Vagina (tissue), 2 donors: ENCODE measurements at regions not wholly inside any gene's neighbourhood (a gene's known extent, or its start where the extent isn't known, plus 50 kb on each side); places are given as distances from the start of the nearest gene placed in this dataset.

Experiments
- DNase-seq, 2 donors: peaks; one replicate each; pipeline ENCODE4 v3.0.0-alpha.2; 2017; ENCODE audit errors: extremely low spot score in 2 of 2
- H3K27ac ChIP-seq: fragments of 200-600 bp; sonication (generic); one replicate; pipeline ENCODE4 v1.5.1; 2019
- H3K27me3 ChIP-seq: fragments of 200-600 bp; sonication (generic); one replicate; pipeline ENCODE4 v1.5.1; 2019
- H3K36me3 ChIP-seq, 2 donors: fragments of 200-600 bp; sonication (generic); one replicate each; pipeline ENCODE4 v1.5.1; 2017 to 2019
- H3K4me1 ChIP-seq: fragments of 200-600 bp; sonication (generic); one replicate; pipeline ENCODE4 v1.5.1; 2019
- H3K4me3 ChIP-seq, 2 donors: fragments of 200-600 bp; sonication (generic); 1 replicate in 1 of 2; 2 replicates in 1 of 2; pipeline ENCODE4 v1.5.1; 2016 to 2019
- H3K9me3 ChIP-seq: fragments of 200-600 bp; sonication (generic); one replicate; pipeline ENCODE4 v1.5.1; 2019
- CTCF ChIP-seq, 3 experiments: fragments of 450-650 bp in 2 of 3; fragments of 200-600 bp in 1 of 3; sonication (generic) in 1 of 3; IDR thresholded peaks; one replicate each; pipeline ENCODE4 v1.5.1; 2017 to 2019; ENCODE audit warnings: antibody characterized with exemption in 3 of 3, mild to moderate bottlenecking in 2 of 3, moderate library complexity in 2 of 3
- POLR2A ChIP-seq, 2 donors: fragments of 450-650 bp; IDR thresholded peaks; one replicate each; pipeline ENCODE4 v1.6.1; 2017; ENCODE audit warnings: antibody characterized with exemption in 2 of 2, mild to moderate bottlenecking in 2 of 2, moderate library complexity in 2 of 2
- POLR2AphosphoS5 ChIP-seq, 2 donors: sonication (generic); formaldehyde crosslinking; IDR thresholded peaks; one replicate each; pipeline ENCODE4 v1.9.0; 2017; ENCODE audit warnings: antibody characterized with exemption in 2 of 2, mild to moderate bottlenecking in 2 of 2, low read depth in 1 of 2; ENCODE audit not compliant: insufficient read depth in 1 of 2
- intact Hi-C: fragments of 100-400 bp; cut with DNase I; formaldehyde crosslinking; loops from one replicate; pipeline ENCODE4 v1.15.1; 2023

GRCh38 chr12:113742801-113743200, 223.3 kb downstream of the RBM19 start:
- H3K27me3 ChIP-seq = no peaks in the 10 kb centered on the region
- no peak overlapping the region for H3K27ac ChIP-seq
- DNase-seq = no peak
- H3K4me1 ChIP-seq = no peaks in the 10 kb centered on the region
- TF ChIP-seq CTCF (IDR thresholded peaks at IDR 0.05) (peak in 1 of 3 experiments; percentile 1), POLR2AphosphoS5 (IDR thresholded peaks at IDR 0.05; ENCODE audit: insufficient read depth in 1 of 2, low read depth in 1 of 2) (no peak)
- intact Hi-C loops = no loop called here
- no peaks in the 10 kb centered on the region for H3K9me3 ChIP-seq
- no peaks in the 10 kb centered on the region for H3K36me3 ChIP-seq
- H3K4me3 ChIP-seq = no peak overlapping the region

GRCh38 chr12:113740699-113741098, 225.4 kb downstream of the RBM19 start:
- DNase-seq = no peak
- Histone ChIP-seq H3K4me3 (no peak overlapping the region), H3K27me3 (no peaks in the 10 kb centered on the region), H3K9me3 (no peaks in the 10 kb centered on the region), H3K36me3 (no peaks in the 10 kb centered on the region), H3K27ac (no peak overlapping the region), H3K4me1 (no peaks in the 10 kb centered on the region)
- intact Hi-C loops = no loop called here
- TF ChIP-seq POLR2A (IDR thresholded peaks at IDR 0.05) (no peak), CTCF (IDR thresholded peaks at IDR 0.05) (no peak)

- no peaks in the 10 kb centered on the region for H3K36me3 ChIP-seq
- no peak overlapping the region for H3K27ac ChIP-seq
- no peak for DNase-seq
- intact Hi-C loops = no loop called here
- no peak for TF ChIP-seq POLR2AphosphoS5 (IDR thresholded peaks at IDR 0.05; ENCODE audit: insufficient read depth in 1 of 2, low read depth in 1 of 2)
- no peak for TF ChIP-seq POLR2A (IDR thresholded peaks at IDR 0.05)
- TF ChIP-seq CTCF (IDR thresholded peaks at IDR 0.05) = no peak
- no peaks in the 10 kb centered on the region for H3K27me3 ChIP-seq
- H3K4me1 ChIP-seq = no peaks in the 10 kb centered on the region
- no peaks in the 10 kb centered on the region for H3K9me3 ChIP-seq
- H3K4me3 ChIP-seq = no peak overlapping the region
Observed at GRCh38 chr12:113735131-113735530, 231.0 kb downstream of the RBM19 start.

GRCh38 chr12:113734503-113734902, 231.6 kb downstream of the RBM19 start:
- Histone ChIP-seq H3K9me3 (no peaks in the 10 kb centered on the region), H3K27me3 (no peaks in the 10 kb centered on the region)
- TF ChIP-seq POLR2A (IDR thresholded peaks at IDR 0.05) (no peak), POLR2AphosphoS5 (IDR thresholded peaks at IDR 0.05; ENCODE audit: insufficient read depth in 1 of 2, low read depth in 1 of 2) (no peak), CTCF (IDR thresholded peaks at IDR 0.05) (no peak)

GRCh38 chr12:113732916-113733315, 233.2 kb downstream of the RBM19 start:
- no peak for DNase-seq
- TF ChIP-seq CTCF (IDR thresholded peaks at IDR 0.05) = no peak
- no peak for TF ChIP-seq POLR2A (IDR thresholded peaks at IDR 0.05)
- TF ChIP-seq POLR2AphosphoS5 (IDR thresholded peaks at IDR 0.05; ENCODE audit: insufficient read depth in 1 of 2, low read depth in 1 of 2) = no peak
- Histone ChIP-seq H3K27ac (no peak overlapping the region), H3K9me3 (no peaks in the 10 kb centered on the region), H3K27me3 (no peaks in the 10 kb centered on the region), H3K36me3 (no peaks in the 10 kb centered on the region), H3K4me3 (no peak overlapping the region), H3K4me1 (no peaks in the 10 kb centered on the region)
- intact Hi-C loops = no loop called here

More at GRCh38 chr12:113734503-113734902, 231.6 kb downstream of the RBM19 start:
- H3K4me1 ChIP-seq = no peaks in the 10 kb centered on the region
- no peaks in the 10 kb centered on the region for H3K36me3 ChIP-seq
- H3K27ac ChIP-seq = no peak overlapping the region
- no peak overlapping the region for H3K4me3 ChIP-seq
- intact Hi-C loops = no loop called here
- DNase-seq = no peak
